Suppressor macrophage treated with lipopolysaccharide for 4 hours (primary cell): ENCODE measurements at regions not wholly inside any gene's neighbourhood (a gene's known extent, or its start where the extent isn't known, plus 50 kb on each side); places are given as distances from the start of the nearest gene placed in this dataset.
"Not testable (repeated sequence)": the region's sequence is repeated elsewhere in the genome, so short reads cannot be mapped to it uniquely, and the experiment has no call there.

ENCODE experiments used
- DNase-seq: peaks from one replicate; pipeline ENCODE4 v3.0.0-alpha.2; 2020

DNA sequence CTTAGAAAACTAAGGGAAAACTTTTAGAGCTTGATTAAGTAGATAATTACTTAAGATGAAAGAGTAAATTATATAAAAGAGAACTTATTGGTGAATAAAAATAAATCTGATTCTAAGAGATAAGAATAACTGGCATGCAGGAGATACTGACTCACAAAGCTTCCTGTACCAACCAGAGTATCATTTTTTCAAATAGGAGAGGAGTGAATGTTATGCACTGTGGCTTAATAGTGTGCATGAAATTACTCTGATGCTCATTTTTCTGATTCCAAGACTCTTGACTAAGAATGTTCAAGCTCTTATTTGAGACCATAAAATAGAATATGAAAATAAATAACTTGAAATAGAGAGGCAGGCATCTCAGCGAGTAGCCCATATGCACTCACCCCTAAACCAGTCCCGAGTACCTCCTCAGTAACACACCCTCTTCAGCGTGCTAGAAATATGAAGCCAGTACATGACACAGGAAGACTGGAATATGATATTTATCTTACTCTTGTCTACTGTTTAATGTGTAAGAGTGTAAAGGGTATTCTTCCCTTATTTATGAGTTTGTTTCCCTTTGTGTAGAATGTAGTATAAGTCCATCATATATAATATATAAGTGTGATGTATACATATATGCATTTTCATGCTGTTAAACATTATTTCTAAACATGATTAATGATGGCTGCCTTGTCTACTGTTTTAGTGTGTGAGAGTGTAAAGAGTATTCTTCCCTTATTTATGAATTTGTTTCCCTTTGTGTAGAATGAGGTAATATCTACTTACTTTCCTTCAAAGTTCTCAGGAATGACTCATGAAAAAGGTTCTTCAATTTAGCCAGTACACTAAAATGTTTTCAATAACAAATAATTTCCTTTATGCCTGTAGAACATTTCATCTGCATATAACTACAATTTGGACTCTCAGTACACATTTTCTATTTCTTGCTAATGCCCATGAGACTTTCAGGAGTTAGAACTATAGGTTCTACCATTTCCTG, 99.2 kb upstream of the PALMD start:
- no peak for DNase-seq

DNA sequence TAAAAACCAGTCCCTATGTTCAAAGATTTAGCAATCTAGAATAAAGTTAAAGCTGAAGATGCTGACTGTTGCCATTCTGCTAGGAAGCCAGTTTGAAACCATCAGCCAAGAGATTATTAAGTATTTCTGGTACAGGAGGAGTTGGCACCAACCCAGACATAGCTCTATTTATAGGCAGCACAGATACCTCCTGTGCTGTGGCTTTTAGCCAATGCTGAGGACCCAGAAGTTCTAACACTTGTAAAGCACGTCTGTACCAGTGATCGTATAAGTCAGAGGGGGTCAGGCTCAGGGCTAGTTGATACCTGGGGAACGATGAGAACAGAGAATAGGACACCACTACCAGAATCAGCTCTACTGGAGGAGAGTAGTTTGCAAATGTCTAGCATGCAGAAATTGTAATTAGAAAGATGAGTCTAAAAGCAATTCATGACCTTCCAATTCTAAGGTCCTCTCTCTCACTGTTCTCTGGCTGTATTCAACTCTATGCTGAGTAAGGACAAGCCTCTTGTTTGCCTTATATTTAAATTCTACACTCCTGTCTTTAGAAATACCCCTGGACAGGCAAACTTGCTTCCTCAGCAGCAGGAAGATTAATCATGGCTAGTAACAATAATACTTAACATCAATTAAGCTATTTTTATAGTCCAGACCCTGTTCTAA, 96.8 kb upstream of the PALMD start:
- DNase-seq: no peak

DNA sequence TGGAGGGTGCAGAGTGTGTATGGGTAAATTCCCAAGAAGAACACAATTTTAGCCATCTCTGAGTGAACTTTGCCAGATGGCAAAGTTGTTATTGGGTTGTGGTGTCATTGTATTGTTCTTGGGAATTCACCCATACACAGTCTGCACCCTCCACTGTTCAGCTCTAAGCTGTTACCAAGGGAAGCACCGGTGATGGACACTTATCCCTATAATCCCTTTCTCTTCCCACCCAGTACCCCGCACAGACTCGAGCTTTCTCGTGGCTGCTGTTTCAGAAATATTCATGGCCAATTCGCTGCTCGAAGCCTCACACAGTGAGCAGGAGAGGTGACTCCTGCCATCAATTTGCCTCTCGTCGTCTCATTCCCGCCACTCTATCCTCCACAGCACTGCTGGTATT, 95.7 kb upstream of the PALMD start:
- DNase-seq: no peak

DNA sequence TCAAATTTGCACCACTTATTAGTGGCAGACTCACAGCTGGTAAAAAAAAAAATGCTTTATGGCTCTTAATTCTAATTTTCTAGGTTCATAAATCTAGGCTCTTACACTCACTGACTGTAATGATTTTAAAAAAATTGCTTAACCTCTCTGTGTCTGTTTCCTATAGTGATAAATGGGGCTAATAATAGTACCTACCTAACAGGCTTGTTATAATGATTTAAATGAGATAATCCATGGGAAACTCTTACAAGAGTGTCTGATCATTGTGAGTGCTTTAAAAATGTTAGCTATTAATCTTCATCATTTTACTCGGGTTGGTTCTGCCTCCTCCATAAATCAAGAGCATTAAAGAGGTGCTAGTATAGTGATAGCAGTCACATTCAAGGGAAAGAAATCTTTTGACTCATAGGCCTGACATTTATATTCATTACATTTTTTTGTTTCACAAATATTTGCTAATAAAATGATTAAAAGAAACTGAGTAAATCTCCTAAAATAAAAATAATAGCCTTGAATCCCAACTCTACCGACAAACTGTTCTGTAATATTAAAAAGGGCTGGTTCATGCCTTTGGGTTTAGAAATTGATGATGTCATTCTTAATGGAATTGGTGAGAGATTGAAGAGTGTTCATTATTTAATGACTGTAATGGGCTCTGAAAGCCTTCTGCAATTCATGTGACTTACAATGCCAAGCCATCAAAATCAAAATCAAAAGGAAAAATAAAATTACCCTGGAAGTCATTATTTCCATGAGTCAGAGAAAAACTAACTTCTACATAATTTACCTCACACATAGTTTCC, 93.9 kb upstream of the PALMD start:
- no peak for DNase-seq

DNA sequence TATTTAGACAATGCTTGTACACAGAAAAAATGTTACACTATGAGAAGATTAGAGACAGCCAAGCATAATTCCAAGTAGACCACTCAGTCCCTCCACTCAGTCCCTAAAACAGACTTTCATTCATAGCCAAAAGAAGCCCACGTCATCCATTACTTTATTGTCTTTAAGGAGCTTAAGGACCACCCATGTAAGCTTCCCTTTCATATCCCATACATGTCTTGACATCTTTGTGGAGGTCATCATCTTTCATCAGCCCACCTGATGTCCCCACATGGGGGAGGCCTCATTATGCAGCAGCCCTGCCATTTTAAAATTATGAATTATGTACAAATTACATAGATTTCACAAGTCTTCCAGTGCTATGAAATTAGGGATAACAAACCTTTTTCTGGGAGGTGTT, 92.6 kb upstream of the PALMD start:
- no peak for DNase-seq

DNA sequence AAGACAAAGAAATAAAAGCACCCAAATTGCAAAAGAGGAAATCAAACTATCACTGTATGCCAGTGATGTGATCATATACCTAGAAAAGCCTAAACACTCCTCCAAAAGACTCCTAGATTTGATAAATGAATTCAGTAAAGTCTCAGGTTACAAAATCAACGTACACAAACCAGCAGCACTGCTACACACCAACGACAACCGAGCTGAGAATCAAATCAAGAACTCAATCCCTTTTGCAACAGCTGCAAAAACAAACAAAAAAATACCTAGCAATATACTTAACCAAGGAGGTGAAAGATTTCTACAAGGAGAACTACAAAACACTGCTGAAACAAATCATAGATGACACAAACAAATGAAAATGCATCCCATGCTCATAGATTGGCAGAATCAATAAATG, 92.1 kb upstream of the PALMD start:
- not testable (repeated sequence) for DNase-seq

DNA sequence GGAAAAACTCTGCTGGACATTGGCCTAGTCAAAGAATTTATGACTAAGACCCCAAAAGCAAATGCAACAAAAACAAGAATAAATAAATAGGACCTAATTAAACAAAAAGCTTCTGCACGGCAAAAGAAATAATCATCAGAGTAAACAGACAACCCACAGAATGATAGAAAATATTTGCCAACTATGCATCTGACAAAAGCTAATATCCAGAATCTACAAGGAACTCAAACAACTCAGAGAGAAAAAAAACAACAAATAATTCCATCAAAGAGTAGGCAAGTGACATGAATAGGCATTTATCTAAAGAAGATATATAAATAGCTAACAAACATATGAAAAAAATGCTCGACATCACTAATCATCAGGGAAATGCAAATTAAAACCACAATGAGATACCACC, 91.2 kb upstream of the PALMD start:
- no peak for DNase-seq

DNA sequence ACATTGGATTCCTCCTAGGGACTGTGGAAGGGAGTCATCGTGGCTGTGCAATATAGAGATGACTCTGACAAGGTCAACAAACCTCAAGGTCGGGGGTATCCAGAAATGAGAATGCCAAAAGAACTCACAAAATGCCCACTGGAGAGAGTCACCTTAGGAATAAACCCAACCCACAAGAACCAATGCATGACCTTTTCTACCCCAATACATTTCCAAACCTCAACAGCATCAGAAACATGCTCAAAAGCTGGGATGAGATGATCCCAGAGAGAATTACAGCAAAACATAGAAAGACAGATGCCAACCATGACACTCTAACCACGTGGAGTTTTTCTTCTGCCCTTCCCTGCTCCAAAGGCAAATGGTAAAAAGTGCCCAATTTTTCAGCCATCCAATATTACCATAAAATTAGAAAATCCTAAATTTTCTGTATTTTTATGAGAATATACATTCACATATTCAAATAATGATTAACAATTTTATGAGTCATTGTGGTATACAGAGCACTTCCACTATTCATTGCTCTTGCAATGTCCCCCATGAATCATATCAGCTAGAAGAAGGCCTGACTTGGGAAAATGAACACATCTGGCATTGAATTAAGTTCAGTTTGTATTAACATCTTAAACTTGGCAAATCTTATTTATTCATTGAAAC, 88.2 kb upstream of the PALMD start:
- DNase-seq: no peak

DNA sequence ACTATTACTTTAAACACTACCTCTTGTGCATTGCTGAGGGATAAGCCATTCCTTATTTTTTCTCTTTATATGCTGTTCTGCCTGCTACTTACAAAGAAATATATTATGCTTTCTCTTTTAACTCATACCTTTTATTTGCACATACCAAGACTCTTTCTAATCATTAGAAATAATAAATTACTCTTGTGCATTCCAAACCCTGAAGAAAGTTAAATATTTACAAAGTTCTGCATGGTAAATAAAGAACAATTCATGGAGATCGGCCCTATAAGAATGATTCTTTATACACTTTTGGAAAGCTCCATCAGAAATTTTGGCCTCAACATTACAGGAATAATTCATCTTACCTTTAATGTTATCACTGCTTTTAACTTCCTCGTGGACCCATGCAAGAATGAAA, 86.7 kb upstream of the PALMD start:
- no peak for DNase-seq

DNA sequence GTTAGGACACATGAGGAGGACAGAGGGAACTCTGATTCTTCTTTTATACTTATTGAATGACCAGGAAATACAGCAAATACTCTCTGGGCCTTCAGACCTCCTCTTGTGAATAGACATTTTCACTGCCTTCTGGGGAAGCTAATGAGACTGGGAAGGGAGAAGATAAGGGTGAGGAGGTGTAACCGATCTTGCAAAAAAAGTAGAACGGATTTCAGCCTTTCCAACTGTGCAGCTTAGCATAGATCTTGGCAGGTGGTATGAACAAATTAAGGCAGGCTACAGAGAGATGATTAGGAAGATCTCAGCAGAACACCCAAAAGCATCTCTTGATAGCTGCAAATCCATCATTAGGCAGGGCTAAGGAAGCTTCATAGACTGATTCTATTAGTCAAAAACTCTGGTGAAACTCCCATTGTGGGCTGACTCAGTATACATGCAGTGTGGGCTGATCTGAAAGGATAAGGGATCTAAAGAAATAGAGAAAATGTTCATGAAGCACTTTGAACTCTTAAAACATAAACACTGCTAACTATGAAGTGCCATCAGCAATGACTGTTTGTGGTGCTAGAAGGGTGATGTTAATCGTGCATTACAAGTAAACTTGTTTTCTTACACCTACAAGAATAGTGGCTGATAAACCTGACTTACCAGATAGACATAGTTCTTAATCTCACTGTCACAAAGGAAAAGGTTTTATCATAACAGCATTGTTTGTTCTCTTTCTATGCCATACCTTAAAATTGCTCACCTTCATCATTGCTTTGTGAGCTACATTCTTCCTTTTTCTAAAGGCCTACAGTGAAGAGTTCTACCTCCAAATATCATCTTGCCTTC, 85.5 kb upstream of the PALMD start:
- no peak for DNase-seq

DNA sequence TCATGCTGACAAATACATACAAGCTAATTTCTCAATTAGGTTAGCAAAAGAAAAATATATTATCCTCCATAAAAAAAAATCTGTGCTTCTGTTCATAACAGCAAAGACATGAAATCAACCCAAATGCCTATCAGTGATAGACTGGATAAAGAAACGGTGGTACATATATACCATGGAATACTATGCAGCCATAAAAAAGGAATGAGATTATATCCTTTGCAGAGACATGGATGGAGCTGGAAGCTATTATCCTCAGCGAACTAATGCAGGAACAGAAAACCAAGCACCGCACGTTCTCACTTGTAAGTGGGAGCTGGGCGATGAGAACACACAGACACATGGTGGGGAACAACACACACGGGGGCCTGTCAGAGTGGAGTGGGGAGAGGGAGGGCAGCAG, 84.0 kb upstream of the PALMD start:
- no peak for DNase-seq

DNA sequence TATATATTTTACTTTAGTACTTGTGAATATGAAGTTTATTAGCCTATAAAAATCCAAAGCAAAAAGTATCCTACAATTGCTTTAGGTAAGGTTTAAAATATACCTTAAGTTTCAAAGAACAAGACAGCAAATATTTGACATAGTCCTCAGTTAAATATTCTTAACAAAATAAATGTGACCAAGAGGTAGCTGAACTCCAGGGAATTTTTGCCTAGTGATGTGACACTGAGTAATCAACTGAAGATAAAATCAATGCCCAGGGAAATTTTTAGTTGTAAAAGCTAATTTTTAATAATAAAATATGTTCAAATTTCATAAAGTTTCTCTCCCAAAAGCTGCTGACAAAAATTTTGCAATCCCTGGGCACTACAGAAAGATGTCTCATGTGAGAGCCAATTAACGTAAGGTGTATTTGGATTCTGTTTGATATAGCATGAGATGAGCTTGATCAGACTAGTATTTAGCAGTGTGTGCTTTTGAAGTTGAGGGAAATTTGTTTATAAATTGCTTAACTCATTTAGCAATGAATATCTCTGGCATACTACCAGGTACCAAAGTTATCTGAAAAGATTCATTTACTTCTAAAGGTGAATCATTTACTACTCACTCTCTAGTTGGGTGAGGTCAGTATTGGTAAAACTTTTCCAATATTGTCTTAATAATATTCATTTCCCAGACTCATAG, 80.2 kb upstream of the PALMD start:
- no peak for DNase-seq

DNA sequence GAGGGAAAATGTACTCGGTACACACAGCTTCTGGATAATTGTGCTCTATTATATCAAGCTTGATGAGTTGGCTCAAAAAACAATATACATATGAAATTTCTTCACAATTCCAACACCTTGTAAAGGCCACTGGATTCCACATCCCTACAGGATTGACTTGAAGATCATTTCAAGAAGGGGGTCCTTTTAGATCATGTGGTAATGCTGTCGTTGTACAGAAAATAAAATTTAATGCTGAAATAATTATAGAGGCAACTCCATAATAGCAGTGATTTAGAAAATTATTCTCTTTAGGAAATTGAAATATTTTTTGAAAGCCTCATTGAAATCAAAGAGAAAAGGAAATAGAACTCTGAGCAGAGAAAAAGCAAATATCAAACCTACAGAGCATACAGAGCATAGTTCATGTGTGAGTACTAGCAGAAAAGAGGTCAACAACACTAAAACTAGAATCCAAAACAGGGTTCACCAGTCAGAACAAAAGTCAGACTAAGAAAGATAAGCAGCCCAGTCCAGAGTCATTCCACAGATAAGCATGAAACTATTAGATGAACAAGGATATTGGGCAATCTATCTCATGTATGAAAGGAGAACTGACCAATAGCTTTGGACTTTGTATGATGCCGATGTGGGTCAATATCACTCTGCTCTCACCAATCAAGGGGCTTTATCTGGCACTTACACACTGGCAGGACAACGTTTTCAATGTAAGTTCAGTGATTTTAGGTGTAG, 79.5 kb upstream of the PALMD start:
- no peak for DNase-seq

DNA sequence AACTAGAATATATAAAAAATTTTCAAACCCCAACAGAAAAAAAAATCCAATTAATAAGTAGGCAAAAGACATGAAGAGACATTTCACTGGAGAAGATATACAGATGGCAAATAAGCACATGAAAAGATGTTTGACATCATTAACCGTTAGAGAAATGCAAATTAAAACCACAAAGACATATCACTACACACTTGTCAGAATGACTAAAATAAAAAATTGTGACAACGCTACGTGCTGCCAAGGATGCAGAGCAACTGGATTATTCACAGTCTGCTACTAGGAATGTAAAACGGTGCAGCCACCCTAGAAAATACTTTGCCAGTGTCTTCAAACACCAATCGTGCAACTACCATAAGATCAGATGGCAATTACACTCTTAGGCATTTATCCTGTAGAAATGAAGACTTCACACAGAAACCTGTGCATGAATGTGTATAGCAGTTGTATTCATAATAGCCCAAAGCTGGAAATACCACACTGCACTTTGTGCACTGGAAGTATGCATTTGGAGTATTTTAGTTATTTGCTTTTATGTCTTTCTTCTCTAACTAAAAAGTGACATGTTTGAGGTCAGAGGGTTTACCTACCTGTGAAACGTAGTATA, 75.3 kb upstream of the PALMD start:
- DNase-seq: no peak

DNA sequence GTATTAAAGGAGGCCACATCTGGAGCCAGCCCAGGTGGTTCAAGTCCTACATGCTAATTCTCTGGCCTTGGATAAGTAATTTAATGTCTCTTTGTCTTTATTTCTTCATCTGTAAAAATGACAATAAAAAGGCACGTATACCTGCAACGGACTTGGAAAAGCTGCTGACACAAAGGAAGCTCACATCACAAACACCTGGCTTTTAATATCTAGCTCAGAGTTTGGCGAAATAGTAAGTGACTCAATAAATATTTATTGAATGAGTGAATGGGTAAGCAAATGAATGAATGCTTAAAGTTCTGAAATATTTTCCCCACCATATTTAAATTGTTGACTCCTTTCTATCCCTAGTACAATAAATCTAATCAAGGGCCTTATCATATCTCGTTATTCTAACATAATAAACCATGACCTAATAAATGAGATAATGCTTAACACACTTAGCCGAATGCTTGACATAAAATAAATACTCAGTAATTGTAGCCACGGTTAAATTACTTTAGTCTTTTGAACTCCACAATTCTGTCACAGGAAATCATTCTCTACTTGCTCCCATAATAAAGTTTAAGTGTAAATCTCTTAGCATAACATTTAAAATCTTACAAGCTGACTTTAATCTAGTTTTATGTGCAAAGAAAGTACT, 74.7 kb upstream of the PALMD start:
- no peak for DNase-seq

DNA sequence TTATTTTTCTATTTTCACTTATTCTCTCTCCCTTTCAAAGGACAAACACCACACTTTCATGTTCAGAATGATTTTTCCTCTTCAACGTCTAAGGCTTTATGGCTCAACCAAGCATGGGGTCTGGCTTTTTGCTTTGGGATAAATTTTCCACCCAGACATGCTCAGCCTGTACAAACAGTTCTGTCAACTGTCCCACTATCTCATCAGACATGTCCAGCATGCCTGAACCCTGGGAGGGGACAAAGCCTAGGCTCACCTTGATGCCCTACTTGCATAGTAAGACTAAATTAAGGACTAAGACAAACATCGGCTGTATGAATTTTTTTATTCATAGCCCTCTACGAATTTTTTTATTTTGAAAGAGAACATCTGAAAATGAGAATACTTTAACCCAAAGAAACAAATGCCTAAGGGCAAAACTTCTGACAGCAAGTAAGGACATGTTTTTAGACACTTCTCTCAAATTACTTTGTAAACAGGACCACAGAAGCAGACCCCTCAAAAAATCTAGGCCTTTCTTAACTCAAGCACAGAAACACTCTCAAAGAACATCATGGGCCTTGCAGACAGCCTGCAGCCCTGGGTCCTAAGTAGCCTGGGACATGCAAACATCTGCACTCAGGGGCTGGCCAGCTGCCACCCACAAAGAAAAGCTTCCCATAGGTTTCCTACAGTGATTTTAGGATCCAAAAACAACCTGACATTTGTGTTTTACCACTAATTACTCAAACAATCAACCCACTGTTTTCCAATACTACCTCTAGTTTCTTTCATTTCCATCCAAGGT, 72.3 kb upstream of the PALMD start:
- no peak for DNase-seq

DNA sequence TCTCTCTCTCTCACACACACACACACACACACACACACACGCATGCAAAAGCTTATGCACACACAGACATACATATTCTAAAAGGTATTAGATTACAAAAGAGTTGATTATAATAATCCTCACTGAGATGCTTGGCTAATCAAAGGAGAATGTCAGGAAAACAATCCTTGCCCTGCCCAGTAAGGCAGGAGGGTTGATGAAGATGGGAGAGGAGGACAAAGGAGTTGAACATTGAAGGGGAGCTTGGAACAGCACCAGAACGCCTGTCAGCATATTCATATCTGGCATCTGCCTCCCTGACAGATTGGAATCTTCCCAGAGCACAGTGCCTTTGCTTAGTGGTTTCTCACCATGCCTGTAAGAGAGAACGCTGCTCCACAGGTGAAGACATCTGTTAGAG, 68.6 kb upstream of the PALMD start:
- no peak for DNase-seq

DNA sequence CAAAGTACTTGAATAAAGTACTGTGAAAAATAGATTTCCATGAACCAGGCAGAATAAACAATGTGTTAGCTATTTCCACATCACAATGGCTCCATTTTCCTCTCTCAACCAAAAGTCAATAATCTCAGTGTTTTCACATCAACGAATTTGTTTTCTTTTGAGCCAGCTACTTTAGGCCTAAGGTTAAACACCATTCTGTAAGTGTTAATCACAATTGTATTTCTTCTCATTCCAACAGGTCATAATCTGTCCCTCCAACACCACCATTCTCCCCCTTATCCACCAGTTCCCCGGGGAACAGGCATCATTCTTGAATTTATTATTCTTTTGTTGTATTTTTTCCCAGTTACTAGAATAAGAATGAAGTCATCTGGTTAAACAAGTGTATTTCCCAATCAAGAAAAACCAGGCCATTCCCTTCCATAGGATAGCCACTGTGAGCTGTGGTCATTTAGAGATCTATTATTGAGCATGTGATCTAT, 66.2 kb upstream of the PALMD start:
- DNase-seq: no peak

DNA sequence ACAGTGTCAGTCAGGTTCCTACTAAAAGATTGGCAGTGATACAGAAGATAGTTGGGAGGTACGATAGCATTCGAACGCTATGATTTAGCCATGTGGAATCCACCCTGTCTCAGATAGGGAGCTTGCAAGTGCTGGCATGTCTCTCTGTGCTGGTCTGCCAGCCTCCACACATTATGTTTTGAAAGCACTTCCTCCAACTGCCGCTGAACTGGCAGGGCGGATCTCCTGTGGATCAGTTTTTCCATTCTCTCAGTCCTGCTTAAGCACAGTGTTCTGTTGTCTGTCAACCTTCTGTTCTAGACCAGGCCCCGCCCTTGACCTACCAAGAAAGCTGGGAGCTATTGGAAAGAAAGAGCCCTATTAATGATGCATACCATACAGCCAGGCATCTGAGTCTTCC, 65.5 kb upstream of the PALMD start:
- DNase-seq: no peak
